Adrenal gland (tissue), 9 donors: ENCODE measurements at regions not wholly inside any gene's neighbourhood (a gene's known extent, or its start where the extent isn't known, plus 50 kb on each side); places are given as distances from the start of the nearest gene placed in this dataset.

ENCODE experiments used
- DNase-seq, 7 donors: peaks; one replicate each; pipeline ENCODE4 v3.0.0-alpha.2; 2019 to 2020
- H3K27ac ChIP-seq, 5 donors: fragments of 200-600 bp; sonication (generic) in 4 of 5; 1 replicate in 3 of 5; 2 replicates in 2 of 5; pipeline versions ENCODE4 v1.5.1 to v1.8.0; 2016 to 2020; ENCODE audit warnings: mild to moderate bottlenecking in 1 of 5
- H3K27me3 ChIP-seq: fragments of 200-600 bp; 2 replicates; pipeline ENCODE4 v1.8.0; 2021
- H3K36me3 ChIP-seq, 2 donors: fragments of 200-600 bp; replicated peaks in 1 of 2; 1 replicate in 1 of 2; 2 replicates in 1 of 2; pipeline versions ENCODE4 v1.5.1 to v1.8.0; 2018 to 2022
- H3K4me1 ChIP-seq, 2 donors: fragments of 200-600 bp; replicated peaks in 1 of 2; 1 replicate in 1 of 2; 2 replicates in 1 of 2; pipeline versions ENCODE4 v1.5.1 to v1.8.0; 2018 to 2021
- H3K4me3 ChIP-seq, 4 donors: fragments of 200-600 bp; sonication (generic) in 3 of 4; one replicate each; pipeline ENCODE4 v1.5.1; 2016 to 2018
- H3K9me3 ChIP-seq, 3 donors: fragments of 200-600 bp; sonication (generic) in 1 of 3; replicated peaks in 1 of 3; 1 replicate in 2 of 3; 2 replicates in 1 of 3; pipeline versions ENCODE4 v1.5.1 to v1.8.0; 2016 to 2021
- CTCF ChIP-seq, 6 experiments: fragments of 450-650 bp in 4 of 6; fragments of 200-600 bp in 2 of 6; sonication (generic) in 1 of 6; IDR thresholded peaks; 1 replicate in 5 of 6; 2 replicates in 1 of 6; pipeline versions ENCODE4 v1.5.1 to v1.8.0; 2016 to 2021; ENCODE audit warnings: antibody characterized with exemption in 6 of 6, mild to moderate bottlenecking in 2 of 6, moderate library complexity in 1 of 6
- POLR2A ChIP-seq, 2 donors: fragments of 450-650 bp; IDR thresholded peaks; one replicate each; pipeline ENCODE4 v1.6.1; 2017; ENCODE audit warnings: antibody characterized with exemption in 2 of 2, mild to moderate bottlenecking in 2 of 2, moderate library complexity in 1 of 2
- WGBS, 4 donors: extraction: QIAGEN DNeasy Blood & Tissue Kit in 2 of 4; methylation state at CpG; one replicate each; pipeline versions ENCODE4 v1.1.5 to v1.1.7; 2013 to 2017; 5-methylcytosine and 5-hydroxymethylcytosine counted together
- intact Hi-C, 2 donors: fragments of 100-400 bp; cut with DNase I; formaldehyde crosslinking; loops; one replicate each; pipeline versions ENCODE4 v1.14.1 to v1.15.0; 2022 to 2023
- donor health status: healthy with polysubstance abuse.
- donor health status: Bipolar disorder and iron deficiency.
- donor health status: DM: yes; HTN: yes; CAD: no.
- donor health status: DM: no; HTN: no; CAD: no.
- donor health status: DM: no; HTN: no; CAD: no.

DNA sequence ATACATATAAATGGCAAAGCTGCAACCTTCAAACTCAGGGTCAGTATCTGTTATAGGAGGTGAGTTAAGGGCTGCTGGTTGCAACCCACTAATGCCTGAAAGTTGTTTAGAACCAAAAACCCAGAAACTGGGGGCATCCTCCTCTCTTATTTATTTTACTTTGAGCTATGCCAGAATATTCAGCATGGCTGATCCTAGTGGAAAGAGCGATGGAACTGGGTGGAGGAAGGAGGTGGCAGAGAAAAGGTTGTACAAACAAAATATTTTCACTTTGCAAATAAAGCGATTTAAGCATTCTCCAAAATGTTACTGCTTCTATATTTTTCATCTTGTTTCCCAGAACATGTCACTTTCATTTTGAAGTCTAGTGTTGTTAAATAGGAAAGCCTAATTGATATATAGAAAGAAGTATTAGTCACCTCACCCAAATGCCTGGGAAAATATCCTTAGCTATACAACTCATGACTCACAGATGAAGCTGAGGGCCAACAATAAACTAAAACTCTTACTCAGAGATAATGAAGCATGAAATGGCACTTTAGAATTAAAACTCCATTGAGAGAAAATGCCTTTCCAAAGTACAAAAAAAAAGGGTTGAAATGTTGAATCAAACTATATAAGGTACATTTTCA lies 251.4 kb upstream of the UBE2E3 start:
- DNase-seq = no peak
- Histone ChIP-seq H3K27me3 (no peaks in the 10 kb centered on the region), H3K4me3 (no peak overlapping the region), H3K27ac (no peak overlapping the region), H3K4me1 (no peaks in the 10 kb centered on the region), H3K9me3 (no peaks in the 10 kb centered on the region), H3K36me3 (no peaks in the 10 kb centered on the region)
- intact Hi-C loops = no loop called here
- 82 to 93% (median 87%) methylated on average over 2 of the region's 2 CpGs for WGBS, 4 donors
- TF ChIP-seq POLR2A (IDR thresholded peaks at IDR 0.05) = no peak
- TF ChIP-seq CTCF (IDR thresholded peaks at IDR 0.05) = no peak

- no peaks in the 10 kb centered on the region for H3K27me3 ChIP-seq
- 70 to 78% (median 76%) methylated on average over 3 of the region's 3 CpGs for WGBS, 4 donors
- intact Hi-C loops = no loop called here
These were observed 256.7 kb upstream of the UBE2E3 start for GRCh38 chr2:180723712-180724111.

DNA sequence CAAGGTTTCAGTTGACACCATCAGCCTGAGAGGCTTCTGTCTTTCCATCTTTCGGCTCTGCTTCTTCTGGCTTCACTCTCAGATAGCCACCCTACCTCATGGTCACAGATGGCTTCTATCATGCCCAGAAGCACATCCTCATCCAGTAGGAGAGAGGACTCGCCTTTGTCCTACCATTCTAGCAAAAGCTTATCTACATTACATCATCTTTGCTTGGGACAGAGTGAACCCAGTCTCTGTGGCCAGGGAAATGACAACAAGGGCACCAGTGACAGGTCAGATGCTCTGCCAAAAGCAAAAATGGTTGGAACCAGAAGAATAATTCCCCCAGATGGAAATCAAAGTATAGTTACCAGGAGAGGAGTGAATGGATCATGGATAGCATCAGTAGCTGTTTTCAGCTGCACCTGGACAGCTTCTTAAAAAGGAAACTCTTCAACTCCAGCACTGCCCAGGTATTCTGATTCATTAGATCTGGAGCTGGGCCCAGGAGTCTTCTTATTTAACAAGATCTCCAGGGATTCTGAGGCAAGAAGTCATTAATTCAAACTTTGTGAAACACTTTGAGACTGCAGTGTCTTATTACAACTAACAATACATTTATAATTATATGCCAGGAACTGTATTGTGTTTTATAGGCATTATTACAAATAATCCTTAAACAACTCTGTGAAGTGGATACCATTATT lies 257.7 kb upstream of the UBE2E3 start:
- 58 to 68% (median 63%) methylated on average over 2 of the region's 2 CpGs for WGBS, 4 donors
- H3K9me3 ChIP-seq = no peaks in the 10 kb centered on the region
- H3K27ac ChIP-seq = no peak overlapping the region
- H3K4me3 ChIP-seq = no peak overlapping the region
- no peaks in the 10 kb centered on the region for H3K4me1 ChIP-seq
- TF ChIP-seq CTCF (IDR thresholded peaks at IDR 0.05) = no peak
- no peak for TF ChIP-seq POLR2A (IDR thresholded peaks at IDR 0.05)
- no peaks in the 10 kb centered on the region for H3K27me3 ChIP-seq
- intact Hi-C loops = no loop called here
- DNase-seq = no peak
- no peaks in the 10 kb centered on the region for H3K36me3 ChIP-seq

More at GRCh38 chr2:180723712-180724111, 256.7 kb upstream of the UBE2E3 start:
- no peaks in the 10 kb centered on the region for H3K36me3 ChIP-seq
- no peaks in the 10 kb centered on the region for H3K4me1 ChIP-seq
- TF ChIP-seq CTCF (IDR thresholded peaks at IDR 0.05) = no peak
- TF ChIP-seq POLR2A (IDR thresholded peaks at IDR 0.05) = no peak
- H3K9me3 ChIP-seq = no peaks in the 10 kb centered on the region
- no peak overlapping the region for H3K4me3 ChIP-seq
- no peak overlapping the region for H3K27ac ChIP-seq
- DNase-seq = no peak

- Histone ChIP-seq H3K4me3 (no peak overlapping the region), H3K27me3 (no peaks in the 10 kb centered on the region), H3K9me3 (no peaks in the 10 kb centered on the region), H3K27ac (no peak overlapping the region), H3K4me1 (no peaks in the 10 kb centered on the region), H3K36me3 (no peaks in the 10 kb centered on the region)
- intact Hi-C loops = no loop called here
- TF ChIP-seq POLR2A (IDR thresholded peaks at IDR 0.05) (no peak), CTCF (IDR thresholded peaks at IDR 0.05) (no peak)
- 56 to 65% (median 62%) methylated on average over 1 of the region's 1 CpG for WGBS, 4 donors
- DNase-seq = no peak
These were observed 259.6 kb upstream of the UBE2E3 start for GRCh38 chr2:180720829-180721228.
